ENCODE measurements at regions not wholly inside any gene's neighbourhood (a gene's known extent, or its start where the extent isn't known, plus 50 kb on each side); places are given as distances from the start of the nearest gene placed in this dataset.

- TF ChIP-seq, protein P1, sequence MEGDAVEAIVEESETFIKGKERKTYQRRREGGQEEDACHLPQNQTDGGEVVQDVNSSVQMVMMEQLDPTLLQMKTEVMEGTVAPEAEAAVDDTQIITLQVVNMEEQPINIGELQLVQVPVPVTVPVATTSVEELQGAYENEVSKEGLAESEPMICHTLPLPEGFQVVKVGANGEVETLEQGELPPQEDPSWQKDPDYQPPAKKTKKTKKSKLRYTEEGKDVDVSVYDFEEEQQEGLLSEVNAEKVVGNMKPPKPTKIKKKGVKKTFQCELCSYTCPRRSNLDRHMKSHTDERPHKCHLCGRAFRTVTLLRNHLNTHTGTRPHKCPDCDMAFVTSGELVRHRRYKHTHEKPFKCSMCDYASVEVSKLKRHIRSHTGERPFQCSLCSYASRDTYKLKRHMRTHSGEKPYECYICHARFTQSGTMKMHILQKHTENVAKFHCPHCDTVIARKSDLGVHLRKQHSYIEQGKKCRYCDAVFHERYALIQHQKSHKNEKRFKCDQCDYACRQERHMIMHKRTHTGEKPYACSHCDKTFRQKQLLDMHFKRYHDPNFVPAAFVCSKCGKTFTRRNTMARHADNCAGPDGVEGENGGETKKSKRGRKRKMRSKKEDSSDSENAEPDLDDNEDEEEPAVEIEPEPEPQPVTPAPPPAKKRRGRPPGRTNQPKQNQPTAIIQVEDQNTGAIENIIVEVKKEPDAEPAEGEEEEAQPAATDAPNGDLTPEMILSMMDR (IDR thresholded peaks at IDR 0.05) = no peak
- WGBS, 2 donors = 77 to 85% methylated on average over 2 of the region's 2 CpGs
- intact Hi-C loops (cut with DNase I; ENCODE audit: low total_unique reads) = no loop called here
- DNase-seq (ENCODE audit: low spot score in 2 of 2) = no peak
- no peak overlapping the region for H3K4me3 ChIP-seq (ENCODE audit: low read depth, poor library complexity, severe bottlenecking)
Observed at GRCh38 chr12:28140404-28140803, 49.9 kb upstream of the CCDC91 start.
